ENCODE measurements at regions not wholly inside any gene's neighbourhood (a gene's known extent, or its start where the extent isn't known, plus 50 kb on each side); places are given as distances from the start of the nearest gene placed in this dataset.

DNA sequence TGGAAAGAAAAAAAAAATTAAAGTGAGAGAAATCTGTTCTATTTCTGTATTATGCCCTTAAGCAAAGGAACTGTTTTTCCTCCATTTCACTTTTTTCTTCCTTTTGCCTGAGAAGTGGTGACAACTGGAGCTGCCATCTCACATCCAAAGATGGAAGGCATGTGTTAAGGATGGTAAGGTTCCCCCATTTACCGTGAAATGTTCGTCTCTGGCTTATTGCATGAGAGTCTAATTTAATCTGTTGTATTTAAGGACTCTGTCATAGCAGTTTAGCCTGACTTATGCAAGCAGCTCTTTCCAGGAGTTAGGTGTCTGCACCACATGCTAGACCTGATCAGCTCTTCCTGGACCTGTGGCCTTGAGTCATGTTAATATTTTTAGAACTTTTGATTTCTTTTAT lies 389.5 kb upstream of the MAP3K7 start:
- Histone ChIP-seq H3K36me3 (ENCODE audit: insufficient read depth, low read length) (no peaks in the 10 kb centered on the region), H3K9me2 (ENCODE audit: insufficient read depth, low read length) (no peaks in the 10 kb centered on the region), H2AFZ (ENCODE audit: low read depth, low read length) (no peak overlapping the region), H3F3A (ENCODE audit: insufficient read depth, low read length, poor library complexity, severe bottlenecking) (no peaks in the 10 kb centered on the region), H3K79me2 (replicated peaks; ENCODE audit: insufficient read depth, low read length) (no peaks in the 10 kb centered on the region), H3K27me3 (ENCODE audit: insufficient read depth, low read depth, low read length) (no peaks in the 10 kb centered on the region), H3K9me3 (ENCODE audit: low read length) (no peaks in the 10 kb centered on the region), H4K20me1 (ENCODE audit: insufficient read depth) (no peaks in the 10 kb centered on the region), H3K4me2 (ENCODE audit: low read length) (no peak overlapping the region), H3K27ac (ENCODE audit: low read length) (no peak overlapping the region), H3K4me3 (ENCODE audit: low read length) (no peak overlapping the region), H3K9ac (ENCODE audit: low read length) (no peak overlapping the region)
- TF ChIP-seq MXI1 (conservative IDR thresholded peaks at IDR 0.05; ENCODE audit: poor library complexity, severe bottlenecking) (no peak), SMC3 (conservative IDR thresholded peaks at IDR 0.05; ENCODE audit: poor library complexity) (no peak), EP300 (conservative IDR thresholded peaks at IDR 0.05; ENCODE audit: poor library complexity, severe bottlenecking) (no peak), RAD21 (conservative IDR thresholded peaks at IDR 0.05) (no peak), POLR2AphosphoS5 (IDR thresholded peaks at IDR 0.05) (no peak), REST (IDR thresholded peaks at IDR 0.05; ENCODE audit: borderline replicate concordance) (no peak), EZH2 (IDR thresholded peaks at IDR 0.05; ENCODE audit: borderline replicate concordance, insufficient read depth, low read length, poor library complexity, severe bottlenecking) (no peak)
- TF ChIP-seq, protein P1, sequence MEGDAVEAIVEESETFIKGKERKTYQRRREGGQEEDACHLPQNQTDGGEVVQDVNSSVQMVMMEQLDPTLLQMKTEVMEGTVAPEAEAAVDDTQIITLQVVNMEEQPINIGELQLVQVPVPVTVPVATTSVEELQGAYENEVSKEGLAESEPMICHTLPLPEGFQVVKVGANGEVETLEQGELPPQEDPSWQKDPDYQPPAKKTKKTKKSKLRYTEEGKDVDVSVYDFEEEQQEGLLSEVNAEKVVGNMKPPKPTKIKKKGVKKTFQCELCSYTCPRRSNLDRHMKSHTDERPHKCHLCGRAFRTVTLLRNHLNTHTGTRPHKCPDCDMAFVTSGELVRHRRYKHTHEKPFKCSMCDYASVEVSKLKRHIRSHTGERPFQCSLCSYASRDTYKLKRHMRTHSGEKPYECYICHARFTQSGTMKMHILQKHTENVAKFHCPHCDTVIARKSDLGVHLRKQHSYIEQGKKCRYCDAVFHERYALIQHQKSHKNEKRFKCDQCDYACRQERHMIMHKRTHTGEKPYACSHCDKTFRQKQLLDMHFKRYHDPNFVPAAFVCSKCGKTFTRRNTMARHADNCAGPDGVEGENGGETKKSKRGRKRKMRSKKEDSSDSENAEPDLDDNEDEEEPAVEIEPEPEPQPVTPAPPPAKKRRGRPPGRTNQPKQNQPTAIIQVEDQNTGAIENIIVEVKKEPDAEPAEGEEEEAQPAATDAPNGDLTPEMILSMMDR (IDR thresholded peaks at IDR 0.05; ENCODE audit: poor library complexity, severe bottlenecking) = no peak

DNA sequence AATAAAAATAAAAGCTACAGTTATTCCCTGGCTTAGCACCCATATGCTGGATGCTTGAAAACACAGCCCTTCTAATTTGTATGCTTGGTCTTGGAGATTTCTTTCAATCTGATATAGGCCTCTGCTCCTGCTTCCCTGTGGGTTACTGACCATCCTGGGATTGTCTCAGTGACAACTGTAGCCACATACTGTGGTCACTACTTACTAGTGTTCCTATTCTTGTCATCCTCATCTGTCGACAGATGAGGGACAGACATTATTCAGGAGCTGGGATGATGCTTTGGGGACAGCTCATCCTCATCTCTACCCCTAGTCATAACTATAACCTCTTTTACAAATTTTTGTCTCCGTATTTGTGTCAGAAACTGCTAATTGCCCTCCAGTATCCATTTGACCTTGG lies 388.9 kb upstream of the MAP3K7 start:
- no peaks in the 10 kb centered on the region for H3F3A ChIP-seq (ENCODE audit: insufficient read depth, low read length, poor library complexity, severe bottlenecking)
- H2AFZ ChIP-seq (ENCODE audit: low read depth, low read length) = no peak overlapping the region
- no peak overlapping the region for H3K27ac ChIP-seq (ENCODE audit: low read length)
- no peak overlapping the region for H3K9ac ChIP-seq (ENCODE audit: low read length)
- no peaks in the 10 kb centered on the region for H4K20me1 ChIP-seq (ENCODE audit: insufficient read depth)
- no peak for TF ChIP-seq RAD21 (conservative IDR thresholded peaks at IDR 0.05)
- TF ChIP-seq EZH2 (IDR thresholded peaks at IDR 0.05; ENCODE audit: borderline replicate concordance, insufficient read depth, low read length, poor library complexity, severe bottlenecking) = no peak
- no peak for TF ChIP-seq POLR2AphosphoS5 (IDR thresholded peaks at IDR 0.05)
- TF ChIP-seq REST (IDR thresholded peaks at IDR 0.05; ENCODE audit: borderline replicate concordance) = no peak
- no peak overlapping the region for H3K4me3 ChIP-seq (ENCODE audit: low read length)
- H3K9me3 ChIP-seq (ENCODE audit: low read length) = no peaks in the 10 kb centered on the region
- no peaks in the 10 kb centered on the region for H3K9me2 ChIP-seq (ENCODE audit: insufficient read depth, low read length)
- H3K79me2 ChIP-seq (replicated peaks; ENCODE audit: insufficient read depth, low read length) = no peaks in the 10 kb centered on the region
- H3K4me2 ChIP-seq (ENCODE audit: low read length) = no peak overlapping the region
- no peaks in the 10 kb centered on the region for H3K27me3 ChIP-seq (ENCODE audit: insufficient read depth, low read depth, low read length)
- H3K36me3 ChIP-seq (ENCODE audit: insufficient read depth, low read length) = no peaks in the 10 kb centered on the region
